ENCODE measurements at regions not wholly inside any gene's neighbourhood (a gene's known extent, or its start where the extent isn't known, plus 50 kb on each side); places are given as distances from the start of the nearest gene placed in this dataset.
"Not testable (repeated sequence)": the region's sequence is repeated elsewhere in the genome, so short reads cannot be mapped to it uniquely, and the experiment has no call there.

DNA sequence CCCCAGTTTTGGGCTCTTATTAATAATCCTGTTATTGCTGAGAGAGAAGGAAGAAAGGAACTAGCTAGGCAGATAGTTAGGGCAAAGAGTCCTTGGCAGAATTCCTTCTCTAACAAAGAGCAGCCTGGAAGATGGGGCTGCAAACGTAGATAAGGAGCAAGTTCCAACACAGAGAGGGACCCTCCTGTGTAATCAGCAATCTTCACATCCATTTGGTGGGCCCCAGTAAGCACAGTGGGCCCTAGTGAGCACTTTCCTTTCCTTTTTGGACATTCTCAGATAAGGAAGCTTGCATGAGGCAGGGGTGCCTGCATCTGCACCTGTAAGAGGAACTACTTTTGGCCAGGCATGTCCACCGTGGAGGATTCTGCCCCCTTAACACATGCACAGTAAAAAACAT lies 119.6 kb upstream of the SGO1 start:
- no peak for DNase-seq

DNA sequence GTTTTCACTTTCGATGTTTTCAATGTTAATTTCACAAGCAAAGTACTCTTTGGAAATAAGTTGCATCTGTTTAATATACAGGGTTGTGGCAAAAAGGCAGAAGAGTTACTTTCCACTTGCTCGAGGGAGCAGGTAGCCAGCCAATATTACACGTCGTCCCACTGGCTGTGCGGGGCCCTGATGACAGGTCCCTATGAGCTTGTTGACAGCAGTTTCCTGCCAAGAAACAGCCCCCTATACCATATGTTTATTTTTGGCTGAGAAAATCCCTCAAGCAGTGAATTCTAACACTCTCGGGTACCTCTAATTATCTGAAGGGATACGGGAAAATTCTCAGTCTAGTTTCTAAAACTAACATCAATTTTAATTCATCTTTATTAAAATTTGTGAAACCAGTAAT lies 116.8 kb upstream of the SGO1 start:
- no peak for DNase-seq

DNA sequence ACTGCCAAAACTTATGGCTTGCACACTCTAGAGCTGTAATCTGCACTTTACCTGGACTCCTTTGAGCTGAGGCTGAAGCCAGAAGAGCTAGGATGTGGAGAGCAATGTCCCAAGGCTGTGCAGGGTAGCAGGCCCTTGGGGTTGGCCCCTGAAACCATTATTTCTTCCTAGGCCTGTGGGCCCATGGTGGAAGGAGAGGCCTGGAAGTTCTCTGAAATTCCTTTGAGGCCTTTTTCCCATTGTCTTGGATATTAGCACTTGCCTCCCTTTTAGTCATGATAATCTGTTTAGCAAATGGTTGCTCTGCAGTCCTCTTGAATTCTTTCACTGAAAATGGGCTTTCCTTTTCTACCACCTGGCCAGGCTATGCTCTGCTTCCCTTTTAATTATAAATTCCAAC lies 102.0 kb upstream of the SGO1 start:
- no peak for DNase-seq

DNA sequence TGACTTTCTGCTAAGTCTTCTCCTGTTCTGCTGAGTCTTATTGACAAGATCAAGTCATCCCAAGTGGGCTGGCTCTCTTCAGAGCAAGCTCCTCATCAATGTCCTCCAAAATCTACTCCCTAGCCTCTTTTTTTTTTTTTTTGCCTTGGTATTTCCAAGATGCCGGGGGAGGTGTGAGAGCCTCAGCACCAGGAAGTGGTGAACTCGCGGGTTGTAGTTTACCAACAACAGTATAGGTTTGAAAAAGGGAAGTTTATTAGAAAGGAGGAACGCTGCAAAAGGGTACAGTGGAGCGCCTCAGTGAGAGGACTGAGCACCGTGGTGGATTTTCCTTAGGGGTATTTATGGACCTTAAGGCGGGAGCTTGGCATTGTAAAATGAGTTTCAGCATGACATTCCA lies 94.3 kb upstream of the SGO1 start:
- DNase-seq: no peak

DNA sequence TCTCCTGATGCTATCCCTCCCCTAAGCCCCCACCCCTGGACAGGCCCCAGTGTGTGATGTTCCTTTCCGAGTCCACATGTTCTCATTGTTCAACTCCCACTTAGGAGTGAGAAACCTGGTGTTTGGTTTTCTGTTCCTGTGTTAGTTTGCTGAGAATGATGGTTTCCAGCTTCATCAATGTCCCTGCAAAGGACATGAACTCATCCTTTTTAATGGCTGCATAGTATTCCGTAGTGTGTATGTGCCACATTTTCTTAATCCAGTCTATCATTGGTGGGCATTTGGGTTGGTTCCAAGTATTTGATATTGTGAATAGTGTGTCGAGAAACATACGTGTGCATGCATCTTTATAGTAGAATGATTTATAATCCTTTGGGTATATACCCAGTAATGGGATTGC lies 80.0 kb upstream of the SGO1 start:
- not testable (repeated sequence) for DNase-seq

DNA sequence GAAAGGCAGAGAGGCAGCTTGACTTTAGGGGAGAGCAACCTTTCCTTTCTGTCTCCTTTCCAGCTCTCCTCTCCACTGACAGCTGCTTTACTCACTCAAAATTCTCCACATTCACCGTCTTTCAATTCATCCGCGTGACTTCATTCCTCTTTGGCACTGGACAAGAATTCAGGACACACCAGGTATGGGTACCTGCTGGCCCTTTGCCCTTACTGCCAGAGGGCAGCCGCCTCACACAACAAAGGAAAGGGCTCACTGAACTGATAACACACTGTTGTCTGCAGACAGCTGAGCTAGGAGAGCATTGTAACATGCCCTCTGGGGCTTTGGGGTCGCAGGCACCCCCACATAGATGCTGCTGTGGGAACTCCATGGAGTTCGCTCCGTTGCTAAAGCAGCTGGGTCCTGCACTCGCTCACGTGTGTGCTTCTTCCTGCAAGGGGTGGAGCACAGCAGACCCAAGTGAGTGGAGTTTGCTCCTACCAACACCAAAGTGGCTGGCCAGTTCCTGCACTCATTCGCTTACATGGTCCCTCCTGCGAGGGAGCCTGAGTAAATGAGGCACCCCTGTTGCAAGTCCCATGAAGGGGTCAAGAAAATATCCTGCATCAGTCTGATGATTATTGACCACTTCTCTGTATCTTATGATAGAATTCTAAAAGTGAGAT lies 79.0 kb upstream of the SGO1 start:
- no peak for DNase-seq

DNA sequence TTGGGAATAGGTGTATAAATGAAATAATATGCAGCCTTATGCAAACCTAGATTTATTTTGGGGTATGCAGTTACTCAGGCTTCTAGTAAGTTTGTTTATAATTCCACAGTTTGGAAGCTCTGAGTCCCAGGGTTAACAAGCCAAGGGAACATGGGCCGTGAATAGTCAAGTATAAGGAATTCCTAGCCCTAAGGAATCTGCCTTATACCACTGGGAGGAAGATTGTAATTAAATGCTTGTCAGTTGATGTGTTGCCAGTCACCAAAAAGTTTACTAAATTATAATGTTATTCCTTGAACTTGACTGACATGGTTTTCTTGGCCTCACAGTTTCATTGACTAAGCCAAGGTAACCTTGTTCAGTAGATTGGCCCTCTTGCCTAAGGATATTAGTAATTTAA lies 72.4 kb upstream of the SGO1 start:
- no peak for DNase-seq

DNA sequence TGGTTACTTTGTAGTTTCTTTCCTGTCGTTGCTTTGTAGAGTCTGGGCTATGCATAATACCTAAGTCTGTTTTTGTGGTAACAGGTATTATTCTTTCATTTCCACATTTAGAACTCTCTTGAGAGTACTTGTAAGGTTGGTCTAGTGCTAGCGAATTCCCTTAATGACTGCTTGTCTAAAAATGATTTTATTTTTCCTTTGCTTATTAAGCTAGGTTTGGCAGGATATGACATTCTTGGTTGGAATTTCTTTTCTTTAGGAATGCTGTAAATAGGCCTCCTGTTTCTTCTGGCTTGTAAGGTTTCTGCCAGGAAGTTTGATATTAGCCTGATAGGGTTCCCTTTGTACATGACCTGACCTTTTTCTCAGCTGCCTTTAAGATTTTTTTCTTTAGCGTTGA lies 70.1 kb upstream of the SGO1 start:
- no peak for DNase-seq

DNA sequence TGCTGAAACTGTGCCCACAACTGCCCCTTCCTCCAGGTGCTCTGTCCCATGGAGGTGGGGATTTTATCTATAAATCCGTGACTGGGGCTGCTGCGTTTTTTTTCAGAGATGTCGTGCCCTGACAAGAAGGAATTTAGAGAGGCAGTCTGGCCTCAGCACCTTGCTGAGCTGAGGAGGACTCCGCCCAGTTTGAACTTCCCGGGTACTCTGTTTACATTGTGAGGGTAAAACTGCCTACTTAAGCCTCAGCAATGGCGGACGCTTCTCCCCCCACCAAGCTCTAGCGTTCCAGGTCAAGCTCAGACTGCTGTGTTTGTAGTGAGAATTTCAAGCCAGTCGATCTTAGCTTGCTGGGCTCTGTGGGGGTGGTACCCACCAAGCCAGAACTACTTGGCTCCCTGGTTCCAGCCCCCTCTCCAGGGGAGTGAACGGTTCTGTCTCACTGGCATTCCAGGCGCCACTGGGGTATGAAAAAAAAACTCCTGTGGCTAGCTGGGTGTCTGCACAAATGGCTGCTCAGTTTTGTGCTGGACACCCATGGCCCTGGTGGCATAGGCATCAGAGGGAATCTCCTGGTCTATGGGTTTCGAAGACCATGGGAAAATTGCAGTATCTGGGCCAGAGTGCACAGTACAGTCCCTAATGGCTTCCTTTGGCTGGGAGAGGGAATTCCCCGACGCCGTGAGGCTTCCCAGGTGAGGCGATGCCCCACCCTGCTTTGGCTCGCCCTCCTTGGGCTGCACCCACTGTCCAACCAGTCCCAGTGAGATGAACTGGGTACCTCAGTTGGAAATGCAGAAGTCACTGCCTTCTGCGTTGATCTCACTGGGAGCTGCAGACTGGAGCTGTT lies 68.5 kb upstream of the SGO1 start:
- no peak for DNase-seq

DNA sequence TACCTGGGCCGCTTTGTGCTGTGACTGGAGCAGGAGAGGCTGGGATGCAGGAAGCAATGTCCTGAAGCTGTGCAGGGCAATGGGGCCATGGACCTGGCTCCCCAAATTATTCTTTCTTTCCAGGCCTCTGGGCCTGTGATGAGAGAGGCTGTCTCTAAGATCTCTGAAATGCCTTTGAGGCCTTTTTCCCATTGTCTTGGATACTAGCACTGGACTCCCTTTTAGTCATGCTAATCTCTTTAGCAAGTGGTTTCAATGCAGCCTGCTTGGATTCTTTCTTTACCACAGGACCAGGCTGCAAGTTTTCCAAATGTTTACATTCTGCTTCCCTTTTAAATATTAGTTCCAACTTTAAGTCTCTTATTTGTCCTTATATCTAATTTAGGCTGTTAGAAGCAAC lies 64.8 kb upstream of the SGO1 start:
- DNase-seq: no peak

DNA sequence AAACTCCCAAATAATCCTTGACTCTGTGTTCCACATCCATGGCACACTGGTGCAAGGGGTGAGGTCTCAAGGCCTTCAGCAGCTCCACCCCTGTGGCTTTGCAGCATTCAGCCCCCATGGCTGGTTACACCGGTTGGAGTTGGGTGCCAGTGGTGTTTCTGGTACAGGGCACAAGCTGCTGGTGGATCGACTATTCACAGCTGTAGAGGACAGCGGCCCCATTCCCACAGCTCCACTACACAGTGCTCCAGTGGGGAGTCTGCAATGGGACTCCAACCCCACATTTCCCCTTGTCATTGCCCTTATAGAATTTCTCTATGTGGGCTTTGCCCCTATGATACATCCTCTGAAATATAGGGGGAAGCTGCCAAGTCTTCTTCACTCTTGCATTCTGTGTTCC lies 64.3 kb upstream of the SGO1 start:
- no peak for DNase-seq

DNA sequence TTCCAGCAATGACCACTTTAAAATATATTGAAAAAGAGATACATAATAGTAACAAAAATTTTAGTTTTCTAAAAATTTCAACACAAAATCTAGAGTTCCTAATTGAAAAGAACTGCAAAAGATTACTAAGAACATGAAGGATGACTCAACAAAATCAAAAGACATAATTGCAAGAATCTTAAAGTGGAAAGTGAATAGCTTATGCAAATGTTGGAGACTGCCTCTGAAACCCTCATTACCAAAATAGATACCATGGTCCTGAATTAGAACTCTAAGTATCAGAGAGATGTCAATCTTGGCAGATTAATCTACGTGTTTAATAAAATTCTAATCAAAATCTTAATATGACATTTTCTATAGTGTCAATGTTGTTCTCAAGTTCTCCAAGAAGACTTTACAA lies 60.7 kb upstream of the SGO1 start:
- no peak for DNase-seq

DNA sequence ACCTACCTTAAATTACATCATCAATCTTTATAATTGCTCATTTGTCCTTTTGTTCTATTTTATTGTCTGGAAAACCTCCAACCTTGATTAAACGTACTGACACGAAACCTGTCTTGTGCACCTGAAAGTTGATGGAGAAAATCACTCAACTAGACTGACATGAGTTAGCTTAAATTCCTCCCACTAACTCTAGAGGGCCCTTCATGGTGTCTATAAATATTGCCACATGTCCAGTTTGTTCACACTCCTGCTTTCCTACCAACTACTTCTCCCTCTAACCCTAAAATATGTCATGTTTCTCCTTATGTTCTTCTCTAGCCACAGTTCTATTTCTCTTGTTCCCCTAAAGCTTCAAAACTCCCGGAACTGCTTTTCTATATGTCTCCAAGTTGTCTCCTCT lies 59.8 kb upstream of the SGO1 start:
- no peak for DNase-seq

DNA sequence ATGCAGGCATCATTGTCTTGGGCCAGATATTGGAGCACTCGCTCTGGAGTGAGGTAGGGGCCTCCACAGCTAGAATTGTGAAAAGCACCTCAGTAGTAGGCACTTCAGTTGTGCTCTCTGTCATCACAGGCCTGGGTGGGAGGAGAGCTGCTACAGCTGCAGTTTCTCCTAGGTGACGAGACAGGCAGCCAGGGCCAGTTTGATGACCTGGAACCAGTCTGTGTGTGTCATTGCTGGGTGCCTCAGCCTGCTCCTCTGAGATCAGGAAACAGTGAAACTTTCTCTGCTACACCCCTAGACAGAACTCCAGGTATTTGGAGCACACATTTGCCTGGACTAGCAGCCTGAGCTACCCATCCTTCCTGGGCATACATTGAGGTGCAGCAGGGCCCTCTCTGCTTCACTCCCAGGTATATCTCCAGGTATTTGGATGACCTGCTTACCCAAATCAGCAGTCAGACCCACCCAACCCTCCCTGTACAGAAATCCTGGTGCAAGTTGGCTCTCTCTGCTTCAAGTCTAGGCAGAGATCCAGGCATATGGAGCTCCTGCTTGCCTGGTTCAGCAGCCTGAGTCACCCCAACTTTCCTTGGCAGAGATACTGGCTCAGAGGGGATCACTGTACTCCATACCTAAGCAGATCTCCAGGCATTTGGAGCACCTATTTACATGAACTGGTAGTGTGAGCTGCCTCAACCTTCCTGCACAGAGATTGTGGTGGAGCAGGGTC lies 54.3 kb upstream of the SGO1 start:
- no peak for DNase-seq

DNA sequence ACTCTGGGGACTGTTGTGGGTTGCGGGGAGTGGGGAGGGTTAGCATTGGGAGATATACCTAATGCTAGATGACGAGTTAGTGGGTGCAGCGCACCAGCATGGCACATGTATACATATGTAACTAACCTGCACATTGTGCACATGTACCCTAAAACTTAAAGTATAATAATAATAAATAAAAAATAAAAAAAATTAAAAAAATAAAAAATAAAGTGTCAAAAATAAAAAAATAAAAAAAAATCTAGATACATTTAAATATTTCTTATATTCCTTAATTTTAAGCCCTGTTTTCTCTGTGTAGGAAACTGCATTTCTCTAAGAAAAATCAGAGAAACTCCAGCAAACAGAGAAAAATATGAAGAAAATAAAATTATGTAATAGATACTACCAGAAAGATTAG lies 52.2 kb upstream of the SGO1 start:
- not testable (repeated sequence) for DNase-seq

DNA sequence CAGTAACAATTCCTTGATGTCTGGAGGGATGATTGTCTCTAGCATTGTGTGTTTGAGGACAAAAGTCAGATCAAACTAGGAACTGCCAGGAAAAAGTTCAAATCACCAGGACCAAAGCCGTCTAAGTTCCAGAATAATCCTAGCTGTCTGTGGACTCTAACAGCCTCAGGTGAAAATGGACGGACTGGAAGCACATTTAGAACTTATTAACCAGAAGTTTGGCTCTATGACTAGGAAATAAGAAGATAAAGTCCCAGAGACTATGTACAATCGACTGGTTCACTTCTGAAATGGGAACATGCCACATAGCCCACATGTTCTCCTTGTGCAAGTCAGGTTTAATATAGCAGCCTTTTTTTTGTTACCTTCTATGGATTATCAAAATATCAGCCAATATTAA lies 50.6 kb upstream of the SGO1 start:
- DNase-seq: no peak
